ENCODE measurements at regions not wholly inside any gene's neighbourhood (a gene's known extent, or its start where the extent isn't known, plus 50 kb on each side); places are given as distances from the start of the nearest gene placed in this dataset.

DNA sequence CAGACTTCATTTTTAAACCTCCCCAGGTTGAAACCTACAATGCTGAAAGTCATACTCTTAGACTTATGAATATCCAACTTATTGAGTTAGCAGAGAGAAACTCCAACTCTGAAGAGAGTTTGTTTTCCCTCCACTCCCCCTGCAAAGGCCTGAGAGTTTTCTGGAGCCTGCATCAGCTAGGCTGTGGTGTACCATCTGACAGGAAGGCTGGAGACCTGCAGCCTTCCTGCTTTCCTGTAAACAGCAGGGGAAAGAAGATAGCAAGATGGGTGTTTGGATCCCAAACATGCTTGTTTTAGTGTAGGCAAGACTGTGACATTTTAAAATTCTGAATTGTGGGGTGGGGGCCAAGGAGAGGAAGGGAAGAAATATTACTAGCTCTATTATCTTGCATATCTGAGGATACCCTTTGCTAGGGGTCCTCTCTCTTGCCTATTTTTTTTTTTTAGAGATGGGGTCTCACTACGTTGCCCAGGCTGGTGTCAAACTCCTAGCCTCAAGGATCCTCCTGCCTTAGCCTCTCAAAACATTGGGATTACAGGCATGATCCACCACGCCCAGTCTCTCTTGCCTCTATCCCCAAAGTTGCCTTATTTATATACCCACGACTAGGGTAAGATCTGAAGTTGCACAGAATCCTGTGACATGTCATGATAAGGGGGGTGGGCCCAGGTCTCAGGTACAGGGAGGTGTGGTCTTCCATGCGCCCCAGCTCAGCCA, 51.0 kb upstream of the USP3 start:
- no peak for DNase-seq (ENCODE audit: low read depth in 6 of 9, low spot score in 9 of 9)
- Histone ChIP-seq H3K27me3 (ENCODE audit: control insufficient read depth in 2 of 2, insufficient read depth in 1 of 2, low read length in 1 of 2) (no peaks in the 10 kb centered on the region), H3K9me3 (ENCODE audit: control insufficient read depth in 2 of 2, insufficient read depth in 1 of 2, low read length in 1 of 2) (no peaks in the 10 kb centered on the region), H3K27ac (ENCODE audit: low read depth in 1 of 2, low read length in 1 of 2) (no peak overlapping the region), H3K4me1 (ENCODE audit: control insufficient read depth in 2 of 2, insufficient read depth in 2 of 2, low read length in 2 of 2) (peaks cover 0 to 4% of the 10 kb centered on the region in 2 donors), H3K4me3 (ENCODE audit: low read length in 2 of 2) (no peak overlapping the region), H3K36me3 (ENCODE audit: control insufficient read depth in 2 of 2, insufficient read depth in 2 of 2, low read length in 1 of 2) (no peaks in the 10 kb centered on the region)
- WGBS: 92% methylated on average over 4 of the region's 4 CpGs

DNA sequence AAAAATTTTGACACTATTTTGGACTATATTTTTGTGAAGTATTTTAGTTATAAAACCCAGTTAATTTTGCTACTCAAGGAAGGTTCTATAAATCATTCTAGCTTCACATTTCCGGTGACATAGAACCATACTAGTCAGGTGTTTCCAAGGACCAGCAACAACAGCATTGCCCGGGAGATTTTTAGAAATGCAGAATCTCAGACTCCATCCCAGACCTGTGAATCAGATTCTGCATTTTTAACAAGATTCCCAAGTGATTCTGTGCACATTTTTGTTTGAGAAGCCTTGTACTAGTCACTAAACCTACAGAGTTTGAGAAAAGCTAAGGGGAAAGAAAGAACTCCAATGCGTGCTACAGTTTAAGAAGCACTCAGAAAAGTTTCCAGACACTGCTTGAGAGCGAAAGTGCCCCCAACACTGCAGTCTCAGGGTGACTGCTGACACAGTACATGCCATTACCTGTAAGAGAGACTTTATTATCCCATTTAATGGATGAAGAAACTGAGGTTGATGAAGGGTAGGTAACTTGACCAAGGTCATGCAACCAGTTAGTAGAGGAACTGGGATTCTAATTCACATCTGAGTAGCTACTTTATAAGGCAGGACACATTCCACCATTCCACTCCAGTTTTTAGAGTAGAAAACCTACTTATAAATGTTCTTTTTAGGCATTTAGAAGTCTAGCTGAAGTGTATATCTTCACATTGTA, 49.7 kb upstream of the USP3 start:
- Histone ChIP-seq H3K9me3 (ENCODE audit: control insufficient read depth in 2 of 2, insufficient read depth in 1 of 2, low read length in 1 of 2) (no peaks in the 10 kb centered on the region), H3K36me3 (ENCODE audit: control insufficient read depth in 2 of 2, insufficient read depth in 2 of 2, low read length in 1 of 2) (no peaks in the 10 kb centered on the region), H3K27ac (ENCODE audit: low read depth in 1 of 2, low read length in 1 of 2) (no peak overlapping the region), H3K27me3 (ENCODE audit: control insufficient read depth in 2 of 2, insufficient read depth in 1 of 2, low read length in 1 of 2) (no peaks in the 10 kb centered on the region), H3K4me3 (ENCODE audit: low read length in 2 of 2) (no peak overlapping the region), H3K4me1 (ENCODE audit: control insufficient read depth in 2 of 2, insufficient read depth in 2 of 2, low read length in 2 of 2) (peaks cover 0 to 4% of the 10 kb centered on the region in 2 donors)
- 58% methylated on average over 4 of the region's 4 CpGs for WGBS
- DNase-seq (ENCODE audit: low read depth in 6 of 9, low spot score in 9 of 9): no peak
